SU-DHL-6 (cell line): ENCODE measurements at regions not wholly inside any gene's neighbourhood (a gene's known extent, or its start where the extent isn't known, plus 50 kb on each side); places are given as distances from the start of the nearest gene placed in this dataset.

ENCODE experiments used
- EZH2phosphoT487 ChIP-seq: fragments of 200-600 bp; sonication (generic), shearing (Covaris generic); conservative IDR thresholded peaks from 2 replicates; pipeline ENCODE4 v1.6.1; 2018; ENCODE audit warnings: mild to moderate bottlenecking, antibody characterized with exemption, low read length, moderate library complexity, mixed read lengths
- TF ChIP-seq, protein P1 (sequence below): fragments of 200-600 bp; sonication (generic); IDR thresholded peaks from one replicate; pipeline ENCODE4 v1.5.1; 2017; ENCODE audit warnings: antibody characterized with exemption, mild to moderate bottlenecking, low read length, moderate library complexity; ENCODE audit not compliant: insufficient read depth, poor library complexity, severe bottlenecking

DNA sequence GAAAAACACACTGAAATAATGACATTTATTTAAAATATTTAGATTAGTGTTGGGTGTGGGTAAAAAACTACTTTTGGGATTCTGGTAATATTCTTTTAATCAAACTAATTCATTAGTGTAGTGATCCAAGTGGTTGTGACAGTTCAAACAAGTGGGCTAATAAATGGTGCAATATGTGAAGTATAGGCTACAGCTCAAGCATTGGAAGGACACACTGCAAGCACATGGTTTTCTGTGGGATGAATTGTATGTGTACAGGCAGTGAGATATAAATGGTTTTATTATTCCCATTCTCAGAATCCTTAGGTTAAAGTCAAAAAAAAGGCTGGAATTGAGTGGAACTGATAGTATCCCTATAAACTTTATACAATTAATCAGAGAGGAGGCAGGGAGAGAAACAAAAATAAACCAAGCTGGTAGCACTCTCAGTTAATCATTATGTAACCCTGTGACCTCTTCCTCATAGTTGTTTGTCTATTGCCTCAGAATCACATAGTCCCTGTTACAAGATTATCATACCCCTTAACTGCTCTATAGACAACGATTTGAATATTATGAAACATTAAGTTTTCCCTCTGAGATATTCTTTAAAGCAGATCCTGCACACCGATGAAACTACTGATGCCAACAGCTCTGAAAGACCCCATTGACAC is 1755.4 kb upstream of the ACO1 start:
- TF ChIP-seq, protein P1, sequence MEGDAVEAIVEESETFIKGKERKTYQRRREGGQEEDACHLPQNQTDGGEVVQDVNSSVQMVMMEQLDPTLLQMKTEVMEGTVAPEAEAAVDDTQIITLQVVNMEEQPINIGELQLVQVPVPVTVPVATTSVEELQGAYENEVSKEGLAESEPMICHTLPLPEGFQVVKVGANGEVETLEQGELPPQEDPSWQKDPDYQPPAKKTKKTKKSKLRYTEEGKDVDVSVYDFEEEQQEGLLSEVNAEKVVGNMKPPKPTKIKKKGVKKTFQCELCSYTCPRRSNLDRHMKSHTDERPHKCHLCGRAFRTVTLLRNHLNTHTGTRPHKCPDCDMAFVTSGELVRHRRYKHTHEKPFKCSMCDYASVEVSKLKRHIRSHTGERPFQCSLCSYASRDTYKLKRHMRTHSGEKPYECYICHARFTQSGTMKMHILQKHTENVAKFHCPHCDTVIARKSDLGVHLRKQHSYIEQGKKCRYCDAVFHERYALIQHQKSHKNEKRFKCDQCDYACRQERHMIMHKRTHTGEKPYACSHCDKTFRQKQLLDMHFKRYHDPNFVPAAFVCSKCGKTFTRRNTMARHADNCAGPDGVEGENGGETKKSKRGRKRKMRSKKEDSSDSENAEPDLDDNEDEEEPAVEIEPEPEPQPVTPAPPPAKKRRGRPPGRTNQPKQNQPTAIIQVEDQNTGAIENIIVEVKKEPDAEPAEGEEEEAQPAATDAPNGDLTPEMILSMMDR = no peak
- no peak for TF ChIP-seq EZH2phosphoT487
